HL-60 (cell line): ENCODE measurements at regions not wholly inside any gene's neighbourhood (a gene's known extent, or its start where the extent isn't known, plus 50 kb on each side); places are given as distances from the start of the nearest gene placed in this dataset.

ENCODE experiments used
- DNase-seq, 2 experiments: peaks; one replicate each; pipeline ENCODE4 v3.0.0-alpha.2; 2010 to 2020; ENCODE audit warnings: low read depth in 1 of 2, low spot score in 1 of 2
- H3K27ac ChIP-seq: fragments of 250-450 bp; sonication (Bioruptor Pico); replicated peaks from 2 replicates; pipeline ENCODE4 v1.5.1; 2020; ENCODE audit warnings: mild to moderate bottlenecking, moderate library complexity
- H3K27me3 ChIP-seq: fragments of 250-450 bp; sonication (Bioruptor Pico); 2 replicates; pipeline ENCODE4 v1.5.1; 2021; ENCODE audit warnings: mild to moderate bottlenecking, moderate library complexity; ENCODE audit not compliant: insufficient read depth, poor library complexity, severe bottlenecking
- H3K4me3 ChIP-seq: replicated peaks from 2 replicates; pipeline ENCODE4 v1.5.1; 2011; ENCODE audit warnings: mild to moderate bottlenecking, control low read depth, low read length; ENCODE audit not compliant: insufficient read depth
- GABPA ChIP-seq: IDR thresholded peaks from 2 replicates; pipeline ENCODE4 v1.6.1; 2012; ENCODE audit warnings: low read depth
- POLR2AphosphoS5 ChIP-seq: IDR thresholded peaks from 2 replicates; pipeline ENCODE4 v1.6.1; 2012; ENCODE audit warnings: low read depth
- SPI1 ChIP-seq: IDR thresholded peaks from 2 replicates; pipeline ENCODE4 v1.6.1; 2012; ENCODE audit warnings: low read depth, mild to moderate bottlenecking, borderline replicate concordance
- TF ChIP-seq, protein P1 (sequence below): IDR thresholded peaks from 2 replicates; pipeline ENCODE4 v1.6.1; 2012; ENCODE audit warnings: low read depth; ENCODE audit not compliant: insufficient replicate concordance
- TF ChIP-seq, protein P2 (sequence below): IDR thresholded peaks from one replicate; pipeline ENCODE4 v1.5.1; 2011; ENCODE audit warnings: low read length, control low read depth, inconsistent platforms; ENCODE audit not compliant: insufficient read depth

DNA sequence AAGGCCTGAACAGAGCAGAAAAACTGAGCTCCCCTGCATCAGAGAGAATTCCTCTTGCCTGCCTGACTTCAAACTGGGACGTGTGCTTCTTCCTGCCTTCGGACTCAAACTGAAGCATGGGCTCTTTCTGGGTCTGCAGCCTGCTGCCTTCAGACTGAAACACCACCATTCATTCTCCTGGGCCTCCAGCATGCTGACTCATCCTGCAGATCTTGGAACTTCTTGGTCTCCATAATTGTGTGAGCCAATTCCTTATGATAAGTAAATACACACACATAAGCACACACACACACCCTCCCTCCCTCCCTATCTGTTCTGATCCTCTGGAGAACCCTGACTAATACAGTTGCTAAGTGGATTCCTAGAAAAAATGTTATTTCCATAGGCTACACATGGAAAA, 874.3 kb upstream of the EEF2KMT start:
- TF ChIP-seq, protein P1, sequence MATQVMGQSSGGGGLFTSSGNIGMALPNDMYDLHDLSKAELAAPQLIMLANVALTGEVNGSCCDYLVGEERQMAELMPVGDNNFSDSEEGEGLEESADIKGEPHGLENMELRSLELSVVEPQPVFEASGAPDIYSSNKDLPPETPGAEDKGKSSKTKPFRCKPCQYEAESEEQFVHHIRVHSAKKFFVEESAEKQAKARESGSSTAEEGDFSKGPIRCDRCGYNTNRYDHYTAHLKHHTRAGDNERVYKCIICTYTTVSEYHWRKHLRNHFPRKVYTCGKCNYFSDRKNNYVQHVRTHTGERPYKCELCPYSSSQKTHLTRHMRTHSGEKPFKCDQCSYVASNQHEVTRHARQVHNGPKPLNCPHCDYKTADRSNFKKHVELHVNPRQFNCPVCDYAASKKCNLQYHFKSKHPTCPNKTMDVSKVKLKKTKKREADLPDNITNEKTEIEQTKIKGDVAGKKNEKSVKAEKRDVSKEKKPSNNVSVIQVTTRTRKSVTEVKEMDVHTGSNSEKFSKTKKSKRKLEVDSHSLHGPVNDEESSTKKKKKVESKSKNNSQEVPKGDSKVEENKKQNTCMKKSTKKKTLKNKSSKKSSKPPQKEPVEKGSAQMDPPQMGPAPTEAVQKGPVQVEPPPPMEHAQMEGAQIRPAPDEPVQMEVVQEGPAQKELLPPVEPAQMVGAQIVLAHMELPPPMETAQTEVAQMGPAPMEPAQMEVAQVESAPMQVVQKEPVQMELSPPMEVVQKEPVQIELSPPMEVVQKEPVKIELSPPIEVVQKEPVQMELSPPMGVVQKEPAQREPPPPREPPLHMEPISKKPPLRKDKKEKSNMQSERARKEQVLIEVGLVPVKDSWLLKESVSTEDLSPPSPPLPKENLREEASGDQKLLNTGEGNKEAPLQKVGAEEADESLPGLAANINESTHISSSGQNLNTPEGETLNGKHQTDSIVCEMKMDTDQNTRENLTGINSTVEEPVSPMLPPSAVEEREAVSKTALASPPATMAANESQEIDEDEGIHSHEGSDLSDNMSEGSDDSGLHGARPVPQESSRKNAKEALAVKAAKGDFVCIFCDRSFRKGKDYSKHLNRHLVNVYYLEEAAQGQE, result no peak
- no peak for TF ChIP-seq GABPA
- TF ChIP-seq, protein P2, sequence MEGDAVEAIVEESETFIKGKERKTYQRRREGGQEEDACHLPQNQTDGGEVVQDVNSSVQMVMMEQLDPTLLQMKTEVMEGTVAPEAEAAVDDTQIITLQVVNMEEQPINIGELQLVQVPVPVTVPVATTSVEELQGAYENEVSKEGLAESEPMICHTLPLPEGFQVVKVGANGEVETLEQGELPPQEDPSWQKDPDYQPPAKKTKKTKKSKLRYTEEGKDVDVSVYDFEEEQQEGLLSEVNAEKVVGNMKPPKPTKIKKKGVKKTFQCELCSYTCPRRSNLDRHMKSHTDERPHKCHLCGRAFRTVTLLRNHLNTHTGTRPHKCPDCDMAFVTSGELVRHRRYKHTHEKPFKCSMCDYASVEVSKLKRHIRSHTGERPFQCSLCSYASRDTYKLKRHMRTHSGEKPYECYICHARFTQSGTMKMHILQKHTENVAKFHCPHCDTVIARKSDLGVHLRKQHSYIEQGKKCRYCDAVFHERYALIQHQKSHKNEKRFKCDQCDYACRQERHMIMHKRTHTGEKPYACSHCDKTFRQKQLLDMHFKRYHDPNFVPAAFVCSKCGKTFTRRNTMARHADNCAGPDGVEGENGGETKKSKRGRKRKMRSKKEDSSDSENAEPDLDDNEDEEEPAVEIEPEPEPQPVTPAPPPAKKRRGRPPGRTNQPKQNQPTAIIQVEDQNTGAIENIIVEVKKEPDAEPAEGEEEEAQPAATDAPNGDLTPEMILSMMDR, result no peak
- no peak for TF ChIP-seq SPI1
- TF ChIP-seq POLR2AphosphoS5, result no peak
- H3K27ac ChIP-seq, result no peak overlapping the region
- no peaks in the 10 kb centered on the region for H3K27me3 ChIP-seq
- DNase-seq, result no peak
- H3K4me3 ChIP-seq, result no peak overlapping the region

DNA sequence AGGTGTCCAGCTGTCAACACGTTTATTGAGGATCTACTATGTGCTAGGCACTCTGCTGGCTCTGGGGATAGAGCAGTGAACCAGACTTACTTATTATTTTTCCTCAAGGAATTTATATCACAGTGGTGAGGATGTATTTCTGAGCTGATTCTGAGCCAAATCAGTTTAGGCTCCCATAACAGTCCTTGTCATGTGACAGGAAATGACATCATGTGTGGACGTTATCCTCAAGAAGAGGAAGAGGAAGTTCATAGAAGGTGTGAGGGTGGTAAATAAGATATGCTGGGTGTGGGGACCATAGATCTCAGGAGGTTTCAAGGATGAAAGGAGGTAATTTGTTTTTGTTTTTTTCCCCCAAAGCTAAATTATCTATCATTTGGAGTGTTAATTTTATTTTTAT, 873.5 kb upstream of the EEF2KMT start:
- Histone ChIP-seq H3K27me3 (no peaks in the 10 kb centered on the region), H3K27ac (no peak overlapping the region), H3K4me3 (no peak overlapping the region)
- DNase-seq, result no peak
- no peak for TF ChIP-seq SPI1
- no peak for TF ChIP-seq POLR2AphosphoS5
- TF ChIP-seq GABPA, result peak; percentile 52

DNA sequence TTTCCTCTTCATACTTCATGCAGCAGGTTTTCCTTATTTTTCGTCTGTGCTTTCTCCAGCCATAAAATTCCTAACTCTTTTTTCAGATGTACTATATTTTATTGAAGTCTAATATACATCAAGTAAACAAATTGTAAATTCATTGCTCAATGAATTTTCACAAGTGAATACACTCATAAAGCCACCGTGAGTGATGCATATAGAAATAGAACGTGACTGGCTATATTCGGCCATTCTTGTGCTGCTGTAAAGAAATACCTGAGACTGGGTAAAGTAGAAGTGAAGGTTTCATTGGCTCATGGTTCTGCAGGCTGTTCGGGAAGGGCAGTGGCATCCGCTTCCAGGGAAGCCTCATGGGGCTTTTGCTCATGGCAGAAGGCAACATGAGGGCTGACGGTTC, 868.4 kb upstream of the EEF2KMT start:
- no peak overlapping the region for H3K4me3 ChIP-seq
- no peaks in the 10 kb centered on the region for H3K27me3 ChIP-seq
- no peak overlapping the region for H3K27ac ChIP-seq
- TF ChIP-seq SPI1 (no peak), GABPA (no peak), POLR2AphosphoS5 (no peak)
- TF ChIP-seq, protein P2, result no peak
- TF ChIP-seq, protein P1, result no peak
- no peak for DNase-seq

DNA sequence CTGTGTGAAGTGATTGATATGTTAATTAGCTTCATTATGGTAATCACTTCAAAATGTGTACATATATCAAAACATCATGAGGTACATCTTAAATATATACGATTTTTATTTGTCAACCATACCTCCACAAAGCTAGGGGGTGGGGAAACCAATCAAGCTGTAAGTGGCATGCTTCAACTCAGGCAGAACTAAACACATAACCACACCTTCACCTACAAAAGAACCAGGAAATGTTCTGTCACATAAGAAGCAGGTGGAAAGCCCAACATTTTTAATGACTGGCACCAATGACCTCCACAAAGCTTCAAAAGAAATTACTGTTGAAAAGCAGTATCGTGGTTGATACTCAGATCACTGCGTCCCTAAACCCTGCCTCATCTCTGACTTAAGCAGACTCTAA, 867.7 kb upstream of the EEF2KMT start:
- H3K27ac ChIP-seq, result no peak overlapping the region
- H3K27me3 ChIP-seq, result no peaks in the 10 kb centered on the region
- TF ChIP-seq, protein P2, result no peak
- TF ChIP-seq GABPA, result no peak
- no peak for TF ChIP-seq POLR2AphosphoS5
- TF ChIP-seq, protein P1, result no peak
- no peak for DNase-seq
- H3K4me3 ChIP-seq, result no peak overlapping the region
